ENCODE measurements at regions not wholly inside any gene's neighbourhood (a gene's known extent, or its start where the extent isn't known, plus 50 kb on each side); places are given as distances from the start of the nearest gene placed in this dataset.
"Not testable (repeated sequence)": the region's sequence is repeated elsewhere in the genome, so short reads cannot be mapped to it uniquely, and the experiment has no call there.

GRCh38 chr3:20646425-20646824, 460.4 kb upstream of the SGO1 start:
- DNase-seq (ENCODE audit: low read depth in 2 of 2), result no peak

- DNase-seq (ENCODE audit: low read depth in 2 of 2), result no peak
Observed at GRCh38 chr3:20645340-20645739, 459.3 kb upstream of the SGO1 start.

- DNase-seq (ENCODE audit: low read depth in 2 of 2), result peak in 1 of 2 experiments; percentile 33
Observed at GRCh38 chr3:20637729-20638128, 451.7 kb upstream of the SGO1 start.

GRCh38 chr3:20622304-20622703, 436.3 kb upstream of the SGO1 start:
- peak; percentile 88 to 89 for DNase-seq (ENCODE audit: low read depth in 2 of 2)

GRCh38 chr3:20618621-20619020, 432.6 kb upstream of the SGO1 start:
- DNase-seq (ENCODE audit: low read depth in 2 of 2), result not testable (repeated sequence)

- not testable (repeated sequence) for DNase-seq (ENCODE audit: low read depth in 2 of 2)
Observed at GRCh38 chr3:20618181-20618580, 432.2 kb upstream of the SGO1 start.

- DNase-seq (ENCODE audit: low read depth in 2 of 2), result not testable (repeated sequence)
Observed at GRCh38 chr3:20615982-20616381, 430.0 kb upstream of the SGO1 start.

- no peak for DNase-seq (ENCODE audit: low read depth in 2 of 2)
Observed at GRCh38 chr3:20608054-20608738, 422.2 kb upstream of the SGO1 start.

- no peak for DNase-seq (ENCODE audit: low read depth in 2 of 2)
Observed at GRCh38 chr3:20604659-20605058, 418.7 kb upstream of the SGO1 start.

GRCh38 chr3:20589275-20589674, 403.3 kb upstream of the SGO1 start:
- no peak for DNase-seq (ENCODE audit: low read depth in 2 of 2)

- no peak for DNase-seq (ENCODE audit: low read depth in 2 of 2)
Observed at GRCh38 chr3:20588781-20589180, 402.8 kb upstream of the SGO1 start.

GRCh38 chr3:20583648-20584047, 397.6 kb upstream of the SGO1 start:
- no peak for DNase-seq (ENCODE audit: low read depth in 2 of 2)

GRCh38 chr3:20576228-20576627, 390.2 kb upstream of the SGO1 start:
- no peak for DNase-seq (ENCODE audit: low read depth in 2 of 2)

- peak; percentile 89 to 90 for DNase-seq (ENCODE audit: low read depth in 2 of 2)
Observed at GRCh38 chr3:20575146-20575545, 389.1 kb upstream of the SGO1 start.

- DNase-seq (ENCODE audit: low read depth in 2 of 2), result peak; percentile 92
Observed at GRCh38 chr3:20574746-20575145, 388.7 kb upstream of the SGO1 start.

GRCh38 chr3:20573175-20573574, 387.2 kb upstream of the SGO1 start:
- DNase-seq (ENCODE audit: low read depth in 2 of 2), result peak in 1 of 2 experiments; percentile 29

- DNase-seq (ENCODE audit: low read depth in 2 of 2), result no peak
Observed at GRCh38 chr3:20572473-20572872, 386.5 kb upstream of the SGO1 start.

- DNase-seq (ENCODE audit: low read depth in 2 of 2), result no peak
Observed at GRCh38 chr3:20569310-20569709, 383.3 kb upstream of the SGO1 start.

GRCh38 chr3:20564966-20565365, 379.0 kb upstream of the SGO1 start:
- no peak for DNase-seq (ENCODE audit: low read depth in 2 of 2)

GRCh38 chr3:20563985-20564384, 378.0 kb upstream of the SGO1 start:
- no peak for DNase-seq (ENCODE audit: low read depth in 2 of 2)

GRCh38 chr3:20563251-20563650, 377.2 kb upstream of the SGO1 start:
- no peak for DNase-seq (ENCODE audit: low read depth in 2 of 2)

- DNase-seq (ENCODE audit: low read depth in 2 of 2), result no peak
Observed at GRCh38 chr3:20561166-20561565, 375.2 kb upstream of the SGO1 start.

- DNase-seq (ENCODE audit: low read depth in 2 of 2), result not testable (repeated sequence)
Observed at GRCh38 chr3:20560446-20560845, 374.4 kb upstream of the SGO1 start.

GRCh38 chr3:20558161-20558560, 372.2 kb upstream of the SGO1 start:
- DNase-seq (ENCODE audit: low read depth in 2 of 2), result no peak

All from fibroblast of skin of left quadriceps (primary cell).